SW480 (cell line): ENCODE measurements at regions not wholly inside any gene's neighbourhood (a gene's known extent, or its start where the extent isn't known, plus 50 kb on each side); places are given as distances from the start of the nearest gene placed in this dataset.
A peak's percentile ranks its signal among the peaks of the same experiment; 100 is the strongest.

Experiments
- DNase-seq: peaks from one replicate; pipeline ENCODE4 v3.0.0-alpha.2; 2016; ENCODE audit warnings: low spot score

GRCh38 chr7:25636168-25636567 lies 407.9 kb upstream of the NPVF start:
- no peak for DNase-seq

- DNase-seq = no peak
Observed at GRCh38 chr7:25636871-25637283, 408.6 kb upstream of the NPVF start.

- DNase-seq = no peak
Observed at GRCh38 chr7:25638068-25638467, 409.8 kb upstream of the NPVF start.

- DNase-seq = no peak
Observed at GRCh38 chr7:25638590-25639244, 410.4 kb upstream of the NPVF start.

- DNase-seq = peak; percentile 8
Observed at GRCh38 chr7:25642849-25643248, 414.6 kb upstream of the NPVF start.

GRCh38 chr7:25643286-25643685 lies 415.0 kb upstream of the NPVF start:
- no peak for DNase-seq

- no peak for DNase-seq
Observed at GRCh38 chr7:25643770-25644394, 415.6 kb upstream of the NPVF start.

GRCh38 chr7:25646726-25647413 lies 418.6 kb upstream of the NPVF start:
- no peak for DNase-seq

- no peak for DNase-seq
Observed at GRCh38 chr7:25647872-25648271, 419.6 kb upstream of the NPVF start.

- DNase-seq = no peak
Observed at GRCh38 chr7:25652366-25652765, 424.1 kb upstream of the NPVF start.

- DNase-seq = no peak
Observed at GRCh38 chr7:25653384-25653783, 425.1 kb upstream of the NPVF start.

- DNase-seq = no peak
Observed at GRCh38 chr7:25656071-25656470, 427.8 kb upstream of the NPVF start.

GRCh38 chr7:25656581-25657026 lies 428.3 kb upstream of the NPVF start:
- DNase-seq = no peak

- no peak for DNase-seq
Observed at GRCh38 chr7:25658375-25658774, 430.1 kb upstream of the NPVF start.

- DNase-seq = no peak
Observed at GRCh38 chr7:25659841-25660240, 431.6 kb upstream of the NPVF start.

- no peak for DNase-seq
Observed at GRCh38 chr7:25662841-25663800, 434.8 kb upstream of the NPVF start.

- no peak for DNase-seq
Observed at GRCh38 chr7:25663877-25664276, 435.6 kb upstream of the NPVF start.

- no peak for DNase-seq
Observed at GRCh38 chr7:25664593-25664992, 436.3 kb upstream of the NPVF start.

GRCh38 chr7:25665374-25665773 lies 437.1 kb upstream of the NPVF start:
- DNase-seq = no peak

- DNase-seq = peak; percentile 9
Observed at GRCh38 chr7:25665903-25666670, 437.8 kb upstream of the NPVF start.

GRCh38 chr7:25666671-25667060 lies 438.4 kb upstream of the NPVF start:
- DNase-seq = no peak
